ENCODE measurements at regions not wholly inside any gene's neighbourhood (a gene's known extent, or its start where the extent isn't known, plus 50 kb on each side); places are given as distances from the start of the nearest gene placed in this dataset.
"Not testable (repeated sequence)": the region's sequence is repeated elsewhere in the genome, so short reads cannot be mapped to it uniquely, and the experiment has no call there.

GRCh38 chr6:6742535-6742934 lies 154.0 kb downstream of the LY86 start:
- Histone ChIP-seq H3K4me3 (ENCODE audit: low read length) (no peak overlapping the region), H3K27me3 (ENCODE audit: control insufficient read depth, insufficient read depth, low read length, poor library complexity, severe bottlenecking) (no peaks in the 10 kb centered on the region), H3K9ac (ENCODE audit: extremely low read depth, low read length, poor library complexity, severe bottlenecking) (no peak overlapping the region), H3K36me3 (ENCODE audit: control insufficient read depth, insufficient read depth, low read length) (no peaks in the 10 kb centered on the region), H3K27ac (ENCODE audit: low read depth, low read length) (no peak overlapping the region), H3K9me3 (ENCODE audit: control insufficient read depth, low read length) (peaks cover 10% of the 10 kb centered on the region), H3K4me1 (ENCODE audit: control insufficient read depth, insufficient read depth, low read length) (peaks cover 16% of the 10 kb centered on the region)
- Mint-ChIP-seq H3K27ac (no peak overlapping the region), H3K36me3 (ENCODE audit: low read depth) (no peaks in the 10 kb centered on the region), H3K9me3 (peaks cover 6% of the 10 kb centered on the region), H3K27me3 (ENCODE audit: insufficient read depth) (peaks cover 4% of the 10 kb centered on the region), H3K4me1 (peaks cover 20% of the 10 kb centered on the region), H3K4me3 (no peak overlapping the region)
- TF ChIP-seq, protein P1, sequence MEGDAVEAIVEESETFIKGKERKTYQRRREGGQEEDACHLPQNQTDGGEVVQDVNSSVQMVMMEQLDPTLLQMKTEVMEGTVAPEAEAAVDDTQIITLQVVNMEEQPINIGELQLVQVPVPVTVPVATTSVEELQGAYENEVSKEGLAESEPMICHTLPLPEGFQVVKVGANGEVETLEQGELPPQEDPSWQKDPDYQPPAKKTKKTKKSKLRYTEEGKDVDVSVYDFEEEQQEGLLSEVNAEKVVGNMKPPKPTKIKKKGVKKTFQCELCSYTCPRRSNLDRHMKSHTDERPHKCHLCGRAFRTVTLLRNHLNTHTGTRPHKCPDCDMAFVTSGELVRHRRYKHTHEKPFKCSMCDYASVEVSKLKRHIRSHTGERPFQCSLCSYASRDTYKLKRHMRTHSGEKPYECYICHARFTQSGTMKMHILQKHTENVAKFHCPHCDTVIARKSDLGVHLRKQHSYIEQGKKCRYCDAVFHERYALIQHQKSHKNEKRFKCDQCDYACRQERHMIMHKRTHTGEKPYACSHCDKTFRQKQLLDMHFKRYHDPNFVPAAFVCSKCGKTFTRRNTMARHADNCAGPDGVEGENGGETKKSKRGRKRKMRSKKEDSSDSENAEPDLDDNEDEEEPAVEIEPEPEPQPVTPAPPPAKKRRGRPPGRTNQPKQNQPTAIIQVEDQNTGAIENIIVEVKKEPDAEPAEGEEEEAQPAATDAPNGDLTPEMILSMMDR (conservative IDR thresholded peaks at IDR 0.05), result no peak
- 20 to 56% methylated on average over 1 to 2 of the region's 2 CpGs for WGBS, 2 experiments (ENCODE audit: insufficient coverage in 1 of 2, insufficient read length in 1 of 2)
- DNase-seq, result no peak

DNA sequence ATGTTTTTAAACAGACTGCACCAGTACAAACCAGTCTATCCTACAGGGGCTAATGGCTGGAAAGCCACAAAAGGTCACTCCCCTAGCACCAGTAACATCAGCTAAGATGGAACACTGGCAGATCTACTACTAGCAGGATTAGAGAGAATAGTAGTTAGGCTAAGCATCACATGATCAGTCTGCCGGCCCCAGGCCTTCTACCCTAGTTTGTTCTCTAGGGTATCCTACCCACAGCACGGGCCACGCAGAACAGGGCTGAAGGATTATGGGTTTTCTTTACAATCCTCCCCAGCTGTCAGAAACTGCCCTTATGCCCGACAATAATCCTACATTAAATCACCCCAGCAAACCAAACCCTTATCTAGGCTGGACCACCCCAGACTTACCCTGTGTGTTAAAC lies 156.0 kb downstream of the LY86 start:
- H3K9me3 Mint-ChIP-seq, result peaks cover 6% of the 10 kb centered on the region
- Histone ChIP-seq H3K9ac (ENCODE audit: extremely low read depth, low read length, poor library complexity, severe bottlenecking) (no peak overlapping the region), H3K27ac (ENCODE audit: low read depth, low read length) (no peak overlapping the region), H3K4me1 (ENCODE audit: control insufficient read depth, insufficient read depth, low read length) (peaks cover 16% of the 10 kb centered on the region), H3K9me3 (ENCODE audit: control insufficient read depth, low read length) (peaks cover 10% of the 10 kb centered on the region), H3K4me3 (ENCODE audit: low read length) (no peak overlapping the region), H3K27me3 (ENCODE audit: control insufficient read depth, insufficient read depth, low read length, poor library complexity, severe bottlenecking) (no peaks in the 10 kb centered on the region), H3K36me3 (ENCODE audit: control insufficient read depth, insufficient read depth, low read length) (no peaks in the 10 kb centered on the region)
- H3K4me1 Mint-ChIP-seq, result peaks cover 18% of the 10 kb centered on the region
- TF ChIP-seq, protein P1 (conservative IDR thresholded peaks at IDR 0.05), result no peak
- no peak overlapping the region for H3K4me3 Mint-ChIP-seq
- 83% methylated on average over 4 of the region's 4 CpGs; no CpG with 5 or more reads in 1 of the 2 experiments for WGBS, 2 experiments (ENCODE audit: insufficient coverage in 1 of 2, insufficient read length in 1 of 2)
- peaks cover 12% of the 10 kb centered on the region for H3K27me3 Mint-ChIP-seq (ENCODE audit: insufficient read depth)
- no peaks in the 10 kb centered on the region for H3K36me3 Mint-ChIP-seq (ENCODE audit: low read depth)
- no peak for DNase-seq
- H3K27ac Mint-ChIP-seq, result no peak overlapping the region

DNA sequence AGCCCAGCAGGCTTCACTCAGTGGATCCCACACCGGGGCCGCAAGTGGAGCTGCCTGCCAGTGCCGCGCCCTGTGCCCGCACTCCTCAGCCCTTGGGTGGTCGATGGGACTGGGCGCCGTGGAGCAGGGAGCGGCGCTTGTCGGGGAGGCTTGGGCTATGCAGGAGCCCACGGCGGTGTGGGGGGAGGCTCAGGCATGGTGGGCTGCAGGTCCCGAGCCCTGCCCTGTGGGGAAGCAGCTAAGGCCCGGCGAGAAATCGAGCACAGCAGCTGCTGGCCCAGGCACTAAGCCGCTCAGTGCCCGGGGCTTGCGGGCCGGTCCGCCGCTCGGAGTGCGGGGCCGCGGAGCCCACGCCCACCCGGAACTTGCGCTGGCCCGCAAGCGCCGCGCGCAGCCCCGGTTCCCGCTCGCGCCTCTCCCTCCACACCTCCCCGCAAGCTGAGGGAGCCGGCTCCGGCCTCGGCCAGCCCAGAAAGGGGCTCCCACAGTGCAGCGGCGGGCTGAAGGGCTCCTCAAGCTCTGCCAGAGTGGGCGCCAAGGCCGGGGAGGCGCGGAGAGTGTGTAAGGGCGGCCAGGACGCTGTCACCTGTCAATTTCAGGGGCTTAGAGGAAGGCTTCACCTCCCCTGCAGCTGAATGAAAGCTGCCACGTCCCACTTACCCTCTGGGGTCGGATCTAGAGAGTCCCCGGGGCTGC lies 157.3 kb downstream of the LY86 start:
- not testable (repeated sequence) for H3K4me3 Mint-ChIP-seq; H3K27ac ChIP-seq (ENCODE audit: low read depth, low read length); H3K9me3 Mint-ChIP-seq; H3K9ac ChIP-seq (ENCODE audit: extremely low read depth, low read length, poor library complexity, severe bottlenecking); H3K36me3 Mint-ChIP-seq (ENCODE audit: low read depth); H3K36me3 ChIP-seq (ENCODE audit: control insufficient read depth, insufficient read depth, low read length); H3K9me3 ChIP-seq (ENCODE audit: control insufficient read depth, low read length); H3K4me3 ChIP-seq (ENCODE audit: low read length); DNase-seq; H3K27me3 ChIP-seq (ENCODE audit: control insufficient read depth, insufficient read depth, low read length, poor library complexity, severe bottlenecking); H3K27ac Mint-ChIP-seq
- H3K4me1 ChIP-seq (ENCODE audit: control insufficient read depth, insufficient read depth, low read length), result peaks cover 13% of the 10 kb centered on the region
- 95 to 96% methylated on average over 18 to 54 of the region's 54 CpGs for WGBS, 2 experiments (ENCODE audit: insufficient coverage in 1 of 2, insufficient read length in 1 of 2)
- Mint-ChIP-seq H3K27me3 (ENCODE audit: insufficient read depth) (peaks cover 12% of the 10 kb centered on the region), H3K4me1 (peaks cover 23% of the 10 kb centered on the region)
